ENCODE measurements at regions not wholly inside any gene's neighbourhood (a gene's known extent, or its start where the extent isn't known, plus 50 kb on each side); places are given as distances from the start of the nearest gene placed in this dataset.

- CTCF ChIA-PET, result no interaction called here
- H3K27ac Mint-ChIP-seq, result no peak overlapping the region
- no peak for ATAC-seq (ENCODE audit: poor library complexity)
These were observed 104.7 kb upstream of the TTC29 start for GRCh38 chr4:147050356-147050765.

GRCh38 chr4:147052361-147052760 lies 106.7 kb upstream of the TTC29 start:
- Mint-ChIP-seq H3K27ac (no peak overlapping the region), H3K36me3 (ENCODE audit: low read depth) (no peaks in the 10 kb centered on the region), H3K4me1 (ENCODE audit: low read depth) (peaks cover 6% of the 10 kb centered on the region), H3K9me3 (no peaks in the 10 kb centered on the region), H3K27me3 (peaks cover 22% of the 10 kb centered on the region), H3K4me3 (no peak overlapping the region)
- intact Hi-C loops (cut with DNase I, micrococcal nuclease), result no loop called here
- POLR2A ChIA-PET, result no interaction called here
- Histone ChIP-seq H3K27me3 (ENCODE audit: control insufficient read depth in 1 of 2, insufficient read depth in 2 of 2, low read length in 2 of 2) (peaks cover 3 to 7% of the 10 kb centered on the region in 2 experiments), H3K4me3 (ENCODE audit: low read length) (no peak overlapping the region), H3K9me3 (ENCODE audit: control insufficient read depth in 1 of 2, insufficient read depth in 1 of 2, low read length in 2 of 2) (no peaks in the 10 kb centered on the region), H3K27ac (ENCODE audit: low read depth in 1 of 2, low read length in 2 of 2) (no peak overlapping the region), H3K4me1 (ENCODE audit: insufficient read depth, low read length) (no peaks in the 10 kb centered on the region), H3K36me3 (ENCODE audit: insufficient read depth, low read length) (no peaks in the 10 kb centered on the region)
- TF ChIP-seq CTCF (IDR thresholded peaks at IDR 0.05), result no peak
- DNase-seq, result no peak
- no peak for ATAC-seq (ENCODE audit: poor library complexity)
- CTCF ChIA-PET, result no interaction called here

More at GRCh38 chr4:147050356-147050765, 104.7 kb upstream of the TTC29 start:
- DNase-seq, result no peak
- Mint-ChIP-seq H3K36me3 (ENCODE audit: low read depth) (no peaks in the 10 kb centered on the region), H3K4me1 (ENCODE audit: low read depth) (no peaks in the 10 kb centered on the region), H3K27me3 (peaks cover 37% of the 10 kb centered on the region), H3K9me3 (no peaks in the 10 kb centered on the region), H3K4me3 (no peak overlapping the region)
- intact Hi-C loops (cut with DNase I, micrococcal nuclease), result no loop called here
- Histone ChIP-seq H3K4me1 (ENCODE audit: insufficient read depth, low read length) (no peaks in the 10 kb centered on the region), H3K27ac (ENCODE audit: low read depth in 1 of 2, low read length in 2 of 2) (no peak overlapping the region), H3K4me3 (ENCODE audit: low read length) (no peak overlapping the region), H3K9me3 (ENCODE audit: control insufficient read depth in 1 of 2, insufficient read depth in 1 of 2, low read length in 2 of 2) (no peaks in the 10 kb centered on the region), H3K27me3 (ENCODE audit: control insufficient read depth in 1 of 2, insufficient read depth in 2 of 2, low read length in 2 of 2) (peaks cover 3 to 7% of the 10 kb centered on the region in 2 experiments), H3K36me3 (ENCODE audit: insufficient read depth, low read length) (no peaks in the 10 kb centered on the region)
- TF ChIP-seq CTCF (IDR thresholded peaks at IDR 0.05), result no peak
- POLR2A ChIA-PET, result no interaction called here

GRCh38 chr4:147054228-147054872 lies 108.7 kb upstream of the TTC29 start:
- Mint-ChIP-seq H3K9me3 (no peaks in the 10 kb centered on the region), H3K27me3 (peaks cover 16% of the 10 kb centered on the region), H3K27ac (no peak overlapping the region), H3K36me3 (ENCODE audit: low read depth) (no peaks in the 10 kb centered on the region), H3K4me3 (no peak overlapping the region), H3K4me1 (ENCODE audit: low read depth) (peaks cover 12% of the 10 kb centered on the region)
- DNase-seq (no peak), ATAC-seq (ENCODE audit: poor library complexity) (no peak)
- intact Hi-C loops (cut with DNase I, micrococcal nuclease), result no loop called here
- Histone ChIP-seq H3K36me3 (ENCODE audit: insufficient read depth, low read length) (no peaks in the 10 kb centered on the region), H3K4me1 (ENCODE audit: insufficient read depth, low read length) (no peaks in the 10 kb centered on the region), H3K27ac (ENCODE audit: low read depth in 1 of 2, low read length in 2 of 2) (no peak overlapping the region), H3K4me3 (ENCODE audit: low read length) (no peak overlapping the region), H3K27me3 (ENCODE audit: control insufficient read depth in 1 of 2, insufficient read depth in 2 of 2, low read length in 2 of 2) (peaks cover 3 to 7% of the 10 kb centered on the region in 2 experiments), H3K9me3 (ENCODE audit: control insufficient read depth in 1 of 2, insufficient read depth in 1 of 2, low read length in 2 of 2) (no peaks in the 10 kb centered on the region)
- CTCF ChIA-PET, result no interaction called here
- TF ChIP-seq CTCF (IDR thresholded peaks at IDR 0.05), result no peak
- POLR2A ChIA-PET, result no interaction called here
